GM12872 (cell line): ENCODE measurements at regions not wholly inside any gene's neighbourhood (a gene's known extent, or its start where the extent isn't known, plus 50 kb on each side); places are given as distances from the start of the nearest gene placed in this dataset.

Experiments
- TF ChIP-seq, protein P1 (sequence below): IDR thresholded peaks from 3 replicates; pipeline ENCODE4 v1.5.1; 2011; ENCODE audit warnings: low read depth, mild to moderate bottlenecking, low read length, moderate library complexity; ENCODE audit not compliant: insufficient read depth

DNA sequence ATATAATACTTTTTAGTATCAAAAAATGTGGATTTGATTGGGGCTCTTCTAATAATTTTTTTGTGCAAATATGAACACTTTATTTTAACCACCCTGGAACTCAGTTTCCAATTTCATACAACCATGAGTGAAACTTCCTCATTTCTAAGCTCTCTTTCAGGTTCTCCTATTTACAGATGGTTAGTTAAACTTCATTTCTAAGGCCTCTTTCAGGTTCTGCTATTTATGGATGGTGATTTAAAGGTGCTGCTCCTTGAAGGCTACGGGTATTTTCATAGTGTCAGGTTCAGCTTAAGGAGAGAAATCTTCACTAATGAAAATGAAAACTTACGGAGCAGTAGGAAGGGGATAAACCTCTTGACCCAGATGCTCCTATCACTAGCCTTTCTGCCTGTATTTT is 568.3 kb downstream of the KIF20B start:
- TF ChIP-seq, protein P1, sequence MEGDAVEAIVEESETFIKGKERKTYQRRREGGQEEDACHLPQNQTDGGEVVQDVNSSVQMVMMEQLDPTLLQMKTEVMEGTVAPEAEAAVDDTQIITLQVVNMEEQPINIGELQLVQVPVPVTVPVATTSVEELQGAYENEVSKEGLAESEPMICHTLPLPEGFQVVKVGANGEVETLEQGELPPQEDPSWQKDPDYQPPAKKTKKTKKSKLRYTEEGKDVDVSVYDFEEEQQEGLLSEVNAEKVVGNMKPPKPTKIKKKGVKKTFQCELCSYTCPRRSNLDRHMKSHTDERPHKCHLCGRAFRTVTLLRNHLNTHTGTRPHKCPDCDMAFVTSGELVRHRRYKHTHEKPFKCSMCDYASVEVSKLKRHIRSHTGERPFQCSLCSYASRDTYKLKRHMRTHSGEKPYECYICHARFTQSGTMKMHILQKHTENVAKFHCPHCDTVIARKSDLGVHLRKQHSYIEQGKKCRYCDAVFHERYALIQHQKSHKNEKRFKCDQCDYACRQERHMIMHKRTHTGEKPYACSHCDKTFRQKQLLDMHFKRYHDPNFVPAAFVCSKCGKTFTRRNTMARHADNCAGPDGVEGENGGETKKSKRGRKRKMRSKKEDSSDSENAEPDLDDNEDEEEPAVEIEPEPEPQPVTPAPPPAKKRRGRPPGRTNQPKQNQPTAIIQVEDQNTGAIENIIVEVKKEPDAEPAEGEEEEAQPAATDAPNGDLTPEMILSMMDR: no peak

DNA sequence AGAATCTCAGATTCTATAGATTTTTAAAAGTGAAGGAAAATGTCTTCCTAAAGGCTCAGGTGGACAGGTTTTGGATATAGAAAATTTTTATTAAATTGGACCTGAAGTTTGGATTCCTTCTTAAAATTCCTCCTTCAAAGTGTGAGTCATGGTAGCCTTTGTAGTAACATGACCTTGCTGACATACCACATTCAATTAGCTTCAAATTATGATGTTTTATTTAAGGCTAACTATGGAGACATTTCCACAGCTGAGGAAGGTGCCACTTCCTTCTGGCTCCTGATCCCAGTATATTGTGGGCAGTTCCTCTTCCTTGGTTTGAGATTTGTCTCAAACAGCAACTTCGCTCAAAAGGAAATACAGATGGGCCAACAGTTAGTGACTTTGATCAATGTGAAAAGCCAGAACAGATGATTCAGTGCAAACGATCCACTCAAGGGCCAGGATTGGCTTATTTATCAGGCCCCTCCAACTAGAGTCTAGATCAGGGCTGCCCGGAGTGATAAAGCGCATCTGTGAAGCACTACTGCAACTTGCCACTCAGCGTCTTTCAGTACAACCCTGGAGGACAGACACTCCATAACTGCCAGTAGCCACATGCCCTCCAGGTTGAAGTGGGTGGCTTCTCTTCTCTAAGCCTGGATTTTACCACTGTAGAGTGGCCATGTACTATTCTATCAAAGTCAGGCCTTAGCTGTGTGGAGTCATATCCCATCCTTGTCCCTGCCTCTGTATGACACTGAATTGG is 573.5 kb downstream of the KIF20B start:
- TF ChIP-seq, protein P1: no peak

DNA sequence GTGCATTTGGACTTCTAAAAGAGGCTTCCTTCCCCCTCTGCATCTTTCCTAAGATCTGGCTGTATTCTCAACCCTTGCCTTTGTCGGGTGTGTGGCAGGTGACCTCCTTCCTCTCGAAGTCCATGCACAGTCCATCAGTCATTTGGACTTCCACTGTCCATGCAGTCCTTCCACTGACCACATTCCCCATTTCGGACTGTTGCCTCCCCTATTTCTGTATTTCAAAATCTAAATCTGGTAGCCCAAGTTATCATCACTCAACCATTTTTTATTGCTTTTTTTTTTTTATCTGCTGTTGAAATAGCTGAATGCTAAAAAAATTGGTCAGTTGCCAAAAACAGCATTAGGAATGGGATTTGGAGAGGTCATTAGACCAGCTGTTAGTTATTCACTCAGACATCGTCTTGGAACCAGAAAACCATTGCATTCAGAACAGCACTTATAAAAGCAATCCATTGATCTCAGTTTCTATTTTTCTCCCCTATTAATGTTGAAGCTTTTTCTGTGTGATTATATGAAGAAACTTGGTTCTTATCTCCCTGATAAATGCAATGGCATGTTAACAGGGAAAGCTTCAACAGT is 575.6 kb downstream of the KIF20B start:
- TF ChIP-seq, protein P1: no peak

DNA sequence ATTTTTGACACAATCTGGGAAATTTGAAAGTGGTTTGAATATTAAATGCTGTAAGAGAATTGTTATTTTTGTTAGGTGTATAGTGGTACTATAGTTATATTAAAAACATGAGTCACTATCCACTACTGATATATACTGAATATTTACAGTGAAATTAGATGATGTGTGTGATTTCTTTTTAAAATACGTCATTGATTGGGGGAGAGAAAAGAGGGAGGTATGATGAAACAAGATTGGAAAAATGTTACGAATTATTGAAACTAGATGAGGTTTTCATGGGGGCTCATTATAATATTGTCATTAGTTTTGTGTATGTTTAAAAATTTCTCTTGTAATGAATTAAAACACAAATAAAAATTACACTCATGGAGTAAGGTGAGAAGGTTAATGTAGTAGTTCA is 571.4 kb downstream of the HTR7 start:
- TF ChIP-seq, protein P1: no peak

DNA sequence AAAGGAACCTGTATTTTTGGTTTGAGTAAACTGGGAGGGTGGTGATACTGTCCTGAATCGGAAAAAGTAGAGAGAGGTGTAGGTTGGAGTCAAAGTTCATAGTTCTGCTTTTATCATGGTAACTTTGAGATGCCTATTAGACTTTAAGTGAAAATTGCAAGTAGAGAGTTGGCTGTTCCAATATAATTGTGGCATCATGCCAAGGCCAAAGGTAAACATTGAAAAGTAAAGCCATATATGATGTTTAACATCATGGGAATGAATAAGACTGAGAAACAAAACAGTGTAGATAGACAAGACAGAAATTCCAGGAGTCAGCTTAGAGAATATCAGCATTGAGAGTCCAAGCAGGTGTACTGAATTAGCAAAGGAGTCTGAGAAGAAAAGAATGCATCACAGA is 570.9 kb downstream of the HTR7 start:
- TF ChIP-seq, protein P1: no peak

DNA sequence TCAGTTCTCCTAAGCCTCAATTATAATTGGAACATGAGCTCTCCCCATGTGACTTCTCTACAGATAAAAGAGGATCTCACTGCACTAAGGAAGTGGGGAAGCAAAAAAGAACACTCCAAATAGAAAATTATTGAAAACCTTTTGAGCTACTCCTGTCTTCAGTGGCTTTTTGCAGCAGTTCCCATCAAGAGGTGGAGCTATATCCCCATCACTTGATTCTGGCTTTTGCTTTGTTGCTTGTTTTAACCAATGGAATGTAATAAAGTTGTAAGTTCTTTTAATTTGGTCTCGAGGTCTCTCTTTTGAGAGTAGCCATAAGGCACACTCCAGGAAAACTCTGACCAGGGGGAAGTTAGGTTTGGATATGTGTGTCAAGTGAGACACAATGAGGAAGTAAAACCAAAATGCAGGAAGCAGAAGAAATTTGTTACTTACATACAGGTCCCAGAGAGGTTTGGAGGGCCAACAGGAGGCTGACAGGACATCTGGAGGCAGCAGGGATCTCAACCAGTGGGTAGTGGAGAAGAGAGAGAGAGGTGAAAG is 569.4 kb downstream of the HTR7 start:
- TF ChIP-seq, protein P1: no peak

DNA sequence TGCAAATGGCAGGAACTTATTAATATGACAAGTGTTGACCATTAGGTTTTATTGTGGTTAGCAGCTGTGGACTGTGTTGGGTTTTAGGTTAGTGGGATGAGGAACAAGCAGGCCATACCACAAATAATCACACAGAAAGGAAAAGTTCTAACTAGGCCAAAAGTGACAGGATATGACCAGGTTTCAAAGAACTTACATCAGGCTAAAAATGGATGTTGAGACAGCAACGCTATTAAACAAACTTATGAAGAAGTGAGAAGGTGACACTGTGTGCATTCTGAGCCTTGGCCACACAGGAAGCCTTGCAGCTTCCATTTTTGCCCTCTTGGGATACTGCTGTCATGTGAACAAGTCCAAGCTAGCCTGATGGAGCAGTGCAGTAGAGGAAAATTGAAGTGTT is 568.8 kb downstream of the HTR7 start:
- TF ChIP-seq, protein P1: no peak
